SK-N-MC (cell line): ENCODE measurements at regions not wholly inside any gene's neighbourhood (a gene's known extent, or its start where the extent isn't known, plus 50 kb on each side); places are given as distances from the start of the nearest gene placed in this dataset.
"Not testable (repeated sequence)": the region's sequence is repeated elsewhere in the genome, so short reads cannot be mapped to it uniquely, and the experiment has no call there.

Experiments
- EZH2 ChIP-seq: fragments of 200-600 bp; sonication (generic); IDR thresholded peaks from one replicate; pipeline ENCODE4 v1.6.1; 2017; ENCODE audit warnings: antibody characterized with exemption
- FOXP2 ChIP-seq: optimal IDR thresholded peaks from 2 replicates; pipeline ENCODE3; 2011; ENCODE audit warnings: mild to moderate bottlenecking, moderate library complexity; ENCODE audit not compliant: insufficient read depth; ENCODE audit errors: extremely low read length, control extremely low read depth
- POLR2AphosphoS5 ChIP-seq: IDR thresholded peaks from 2 replicates; pipeline ENCODE4 v1.6.1; 2012; ENCODE audit warnings: mild to moderate bottlenecking, low read depth, low read length, borderline replicate concordance

DNA sequence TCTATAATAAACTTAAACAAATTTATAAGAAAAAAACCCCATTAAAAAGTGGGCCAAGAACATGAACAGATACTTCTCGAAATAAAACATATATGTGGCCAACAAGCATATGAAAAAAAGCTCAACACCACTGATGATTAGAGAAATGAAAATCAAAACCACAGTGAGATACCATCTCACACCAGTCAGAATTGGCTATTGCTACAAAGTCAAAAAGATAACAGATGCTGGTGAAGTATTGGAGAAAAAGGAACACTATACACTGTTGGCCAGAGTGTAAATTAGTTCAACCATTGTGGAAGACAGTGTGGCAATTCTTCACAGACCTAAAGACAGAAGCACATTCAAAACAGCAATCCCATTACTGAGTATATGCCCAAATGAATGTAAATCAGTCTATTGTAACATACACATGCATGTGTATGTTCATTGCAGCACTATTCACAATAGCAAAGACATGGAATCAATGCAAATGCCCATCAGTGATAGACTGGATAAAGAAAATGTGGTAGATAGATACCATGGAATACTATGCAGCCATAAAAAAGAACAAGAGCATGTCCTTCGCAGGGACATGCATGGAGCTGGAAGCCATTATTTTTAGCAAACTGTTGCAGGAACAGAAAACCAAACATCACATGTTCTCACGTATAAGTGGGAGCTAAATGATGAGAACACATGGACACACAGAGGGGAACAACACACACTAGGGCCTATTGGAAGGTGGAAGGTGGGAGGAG, 313.4 kb downstream of the GATA3 start:
- TF ChIP-seq EZH2, POLR2AphosphoS5, FOXP2: not testable (repeated sequence)
